HG02884 (cell line): ENCODE measurements at regions not wholly inside any gene's neighbourhood (a gene's known extent, or its start where the extent isn't known, plus 50 kb on each side); places are given as distances from the start of the nearest gene placed in this dataset.

Experiments used
- ATAC-seq: cut with Tn5 transposase; IDR thresholded peaks from one replicate; pipeline ENCODE4 v1.9.1; 2021; ENCODE audit warnings: mild to moderate bottlenecking, moderate library complexity; ENCODE audit not compliant: unreplicated experiment

DNA sequence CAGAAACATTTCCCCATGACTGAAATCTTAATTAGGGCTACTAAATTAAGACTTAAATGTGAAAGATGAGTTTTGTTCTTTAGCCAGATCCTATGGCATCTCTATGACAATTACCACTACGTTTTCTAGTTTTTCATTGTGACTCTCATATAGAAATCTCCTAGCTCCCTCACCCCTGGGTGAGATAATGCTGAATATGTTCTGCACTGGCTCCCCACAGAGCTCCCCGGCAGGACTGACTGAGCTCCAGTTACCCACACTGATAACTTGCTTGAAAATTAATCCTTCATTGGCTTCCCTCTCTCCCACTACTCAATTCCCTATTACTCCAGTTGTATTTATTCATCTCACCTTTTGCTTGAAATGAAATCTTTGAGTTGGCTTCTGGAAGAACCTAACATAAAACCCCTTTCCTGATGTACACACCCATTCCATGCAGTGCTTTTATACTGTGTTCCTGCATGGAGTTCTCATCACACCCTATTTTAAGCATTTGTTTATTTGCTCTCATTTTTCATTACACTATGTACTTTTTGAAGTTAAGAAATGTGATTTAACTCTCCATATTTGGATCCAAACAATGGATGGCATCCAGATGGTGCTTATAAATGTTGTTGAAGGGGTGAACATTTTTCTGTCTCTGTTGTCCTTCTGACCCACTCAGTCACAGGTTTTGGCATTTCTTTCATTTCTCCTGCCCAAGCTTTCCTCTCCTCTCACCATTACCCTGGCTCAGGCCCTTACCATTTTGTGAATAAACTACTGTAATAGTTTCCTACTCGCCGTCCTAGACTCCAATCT lies 623.4 kb downstream of the SPRY1 start:
- no peak for ATAC-seq

DNA sequence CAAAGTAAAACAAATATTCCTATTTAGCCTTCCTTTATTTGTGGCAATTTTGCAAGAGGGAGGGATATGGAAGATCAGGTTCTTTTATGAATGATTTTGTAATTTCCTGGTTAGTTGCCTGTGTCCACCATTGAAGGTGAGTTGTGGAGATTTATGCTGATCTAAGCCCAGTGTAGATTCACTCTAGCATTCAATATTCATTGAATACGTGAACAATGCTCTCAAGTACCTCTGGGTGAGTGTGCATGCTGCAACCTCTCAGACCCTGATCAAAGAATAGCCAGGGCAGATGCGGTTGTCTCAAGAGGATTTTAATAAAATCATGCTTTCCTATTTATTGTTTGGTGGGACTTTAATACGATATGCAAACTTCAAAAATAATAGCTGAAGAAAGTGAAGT lies 628.4 kb downstream of the SPRY1 start:
- no peak for ATAC-seq

- ATAC-seq, result no peak
These were observed 628.8 kb downstream of the SPRY1 start for GRCh38 chr4:124025428-124025827.

DNA sequence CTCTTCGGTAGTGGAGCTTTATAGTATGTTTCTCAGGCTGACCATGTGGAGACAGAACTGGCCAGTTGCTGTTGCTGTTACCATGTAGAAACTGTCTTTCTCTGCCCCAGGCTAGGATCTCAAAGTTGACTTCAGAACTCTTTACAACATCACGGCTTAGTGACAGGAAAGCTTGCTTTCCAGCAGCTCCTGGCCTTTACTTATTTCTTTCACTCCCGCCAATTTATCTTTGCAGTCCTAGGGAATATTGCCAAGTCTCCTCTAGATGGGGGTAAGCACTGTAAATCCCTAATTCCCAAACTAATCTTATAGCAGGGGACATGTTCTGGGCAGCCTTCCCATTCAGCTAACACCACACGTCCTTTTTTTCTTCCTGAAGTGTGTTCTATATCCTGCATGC lies 631.6 kb downstream of the SPRY1 start:
- no peak for ATAC-seq

- no peak for ATAC-seq
These were observed 633.6 kb downstream of the SPRY1 start for GRCh38 chr4:124030147-124030546.

DNA sequence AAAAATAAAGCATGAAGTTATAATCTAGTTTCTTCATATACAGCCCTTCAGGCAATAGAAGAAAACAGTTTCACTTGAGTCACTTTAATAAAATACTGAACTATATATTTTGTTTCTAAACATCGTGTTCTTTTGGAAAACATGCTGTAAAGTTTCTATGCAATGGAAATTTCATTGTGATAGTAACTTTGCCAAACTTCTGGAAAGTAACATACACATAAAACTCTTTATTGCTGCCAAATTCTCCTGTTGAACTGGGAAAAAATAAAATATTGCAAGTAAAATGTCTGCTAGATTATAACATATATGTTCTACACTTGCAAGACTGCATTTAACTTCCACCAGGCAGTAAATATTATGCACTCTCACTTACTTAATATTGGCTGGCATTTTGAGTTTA lies 635.4 kb downstream of the SPRY1 start:
- no peak for ATAC-seq

- no peak for ATAC-seq
These were observed 638.9 kb downstream of the SPRY1 start for GRCh38 chr4:124035364-124036041.

DNA sequence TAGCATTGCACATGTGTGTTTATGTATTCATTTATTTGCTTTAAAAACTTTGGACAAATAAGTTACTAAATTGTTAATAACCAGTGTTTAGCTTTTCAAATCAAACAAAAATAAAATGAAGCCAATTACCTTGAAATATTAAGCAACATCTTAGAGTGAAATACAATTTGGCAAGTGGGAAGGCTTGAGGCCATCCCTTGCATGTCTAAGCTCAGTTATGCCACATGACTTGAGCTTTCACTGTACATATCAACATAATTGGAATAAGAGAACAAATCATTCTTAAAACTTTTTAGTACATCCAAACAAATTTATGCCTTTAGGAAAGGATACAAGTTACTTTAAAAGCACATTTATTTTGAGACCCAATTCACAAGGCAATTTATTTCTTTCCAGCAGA lies 640.6 kb downstream of the SPRY1 start:
- ATAC-seq, result no peak

DNA sequence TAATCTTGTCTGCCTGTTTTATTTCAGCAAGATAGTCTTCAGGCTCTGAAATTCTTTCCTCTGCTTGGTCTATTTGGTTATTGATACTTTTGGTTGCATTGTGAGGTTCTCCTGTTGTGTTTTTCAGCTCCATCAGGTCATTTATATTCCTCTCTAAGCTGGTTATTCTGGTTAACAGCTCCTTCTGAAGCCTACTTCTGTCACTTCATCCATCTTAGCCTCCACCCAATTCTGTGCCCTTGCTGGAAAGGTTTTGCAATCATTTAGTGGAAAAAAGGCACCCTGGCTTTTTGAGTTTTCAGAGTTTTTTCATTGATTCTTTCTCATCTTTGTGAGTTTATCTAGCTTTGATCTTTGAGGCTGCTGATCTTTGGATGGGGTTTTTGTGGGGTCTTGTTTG lies 647.7 kb downstream of the SPRY1 start:
- no peak for ATAC-seq

DNA sequence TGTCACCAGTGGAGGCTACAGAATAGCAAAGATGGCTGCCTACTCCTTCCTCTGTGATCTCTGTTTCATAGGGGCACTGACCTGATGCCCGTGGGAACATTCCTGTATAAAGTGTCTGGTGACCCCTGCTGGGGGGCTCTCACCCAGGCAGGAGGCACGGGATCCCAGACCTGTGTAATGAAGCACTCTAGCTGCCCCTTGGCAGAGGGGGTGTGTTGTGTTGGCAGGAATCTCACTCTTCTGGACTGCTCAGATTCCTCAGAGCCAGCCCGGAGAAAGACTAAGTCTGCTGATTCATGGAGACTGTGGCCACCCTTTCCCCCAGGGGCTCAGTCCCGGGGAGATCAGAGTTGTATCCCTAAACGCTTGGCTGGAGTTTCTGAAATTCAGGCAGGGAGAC lies 648.3 kb downstream of the SPRY1 start:
- no peak for ATAC-seq

GRCh38 chr4:124046190-124046589 lies 649.6 kb downstream of the SPRY1 start:
- ATAC-seq, result no peak

- ATAC-seq, result no peak
These were observed 657.4 kb downstream of the SPRY1 start for GRCh38 chr4:124053872-124054538.

DNA sequence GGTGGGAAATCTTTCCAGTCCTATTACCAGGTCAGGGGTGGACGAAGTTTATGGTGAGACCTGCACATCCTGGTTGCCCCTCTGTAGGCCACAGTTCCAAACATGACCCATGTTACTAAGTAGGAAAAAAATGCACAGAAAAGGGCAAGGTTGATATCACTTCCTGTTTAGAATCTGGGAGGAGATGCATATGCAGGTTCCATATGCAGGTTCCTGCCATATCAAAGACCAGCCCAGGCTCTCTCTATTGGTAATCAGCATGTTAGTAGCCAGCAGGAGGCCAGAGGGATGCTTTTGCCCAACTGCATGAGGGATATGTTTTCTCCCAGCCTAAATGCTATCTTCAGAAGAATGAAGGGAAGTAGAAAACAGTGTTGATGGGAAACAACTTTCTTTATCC lies 657.2 kb downstream of the ANKRD50 start:
- ATAC-seq, result no peak

DNA sequence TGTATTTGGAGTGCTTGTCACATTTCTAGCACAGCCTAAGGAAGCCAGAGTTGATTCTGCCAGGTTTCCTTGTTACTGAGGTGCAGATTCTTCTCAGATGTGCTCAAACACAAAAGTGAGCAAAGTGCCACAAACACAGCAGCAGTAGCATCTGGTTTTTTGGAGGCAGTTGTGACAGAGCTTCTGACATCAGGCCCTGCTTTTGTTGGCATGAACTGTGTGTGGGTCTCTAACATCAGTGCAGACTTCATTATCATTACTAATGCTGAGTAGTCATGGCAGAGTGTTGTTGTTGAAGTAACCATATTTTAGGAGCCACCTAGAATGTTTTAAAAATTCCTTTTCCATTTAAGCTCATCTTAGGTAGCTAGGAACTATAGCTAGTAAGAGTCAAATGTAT lies 656.6 kb downstream of the ANKRD50 start:
- ATAC-seq, result no peak

DNA sequence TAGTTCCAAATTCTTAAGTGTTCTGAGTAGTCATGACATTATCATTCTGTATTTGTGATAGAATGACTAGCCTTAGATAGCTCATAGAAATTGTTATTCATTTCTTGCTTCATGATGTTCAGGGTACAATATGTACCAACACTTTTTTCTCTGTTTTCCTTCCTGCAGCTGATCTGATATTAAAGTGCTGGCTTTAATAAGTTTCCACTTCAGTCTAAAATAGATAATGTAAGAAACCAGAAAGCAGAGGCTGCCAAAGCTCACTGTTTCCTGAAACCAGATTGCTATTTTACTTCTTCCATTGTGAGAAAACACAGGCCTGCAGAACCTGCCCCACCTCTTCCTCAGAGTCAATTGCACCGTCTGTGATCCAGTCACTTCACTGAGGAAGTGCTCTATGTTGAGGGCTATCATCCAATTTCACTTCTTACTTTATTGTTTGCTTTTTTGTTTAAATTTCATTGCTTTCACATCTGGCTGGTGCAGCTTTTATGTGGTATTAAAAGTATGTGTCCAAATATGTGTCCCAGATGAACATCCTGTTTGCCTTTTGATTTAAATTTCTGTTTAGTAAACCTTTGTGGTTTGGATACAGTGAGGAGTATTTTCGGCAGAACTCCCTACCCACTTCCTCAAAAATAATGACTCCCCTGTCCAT lies 652.1 kb downstream of the ANKRD50 start:
- ATAC-seq, result peak; percentile 62

DNA sequence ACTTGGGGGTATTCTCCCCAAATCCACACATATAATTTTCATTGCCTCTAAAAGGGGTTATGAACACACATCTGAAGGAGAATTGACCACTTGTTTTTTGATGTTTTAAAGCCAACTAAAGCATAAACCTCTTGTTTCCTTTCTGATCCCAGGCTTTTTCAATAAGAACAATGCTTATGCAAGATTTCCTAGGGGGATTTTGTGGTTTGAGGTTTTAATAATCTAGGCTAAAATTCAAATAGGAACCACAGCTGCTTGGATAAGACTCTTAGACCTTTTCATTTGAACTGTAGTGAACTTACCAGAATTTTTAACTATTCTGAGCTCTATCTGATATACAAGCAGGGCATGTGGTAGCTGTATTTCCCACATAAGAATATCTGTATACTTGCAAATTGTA lies 651.1 kb downstream of the ANKRD50 start:
- no peak for ATAC-seq

- no peak for ATAC-seq
These were observed 647.1 kb downstream of the ANKRD50 start for GRCh38 chr4:124065422-124065821.

- ATAC-seq, result no peak
These were observed 646.6 kb downstream of the ANKRD50 start for GRCh38 chr4:124065936-124066335.

DNA sequence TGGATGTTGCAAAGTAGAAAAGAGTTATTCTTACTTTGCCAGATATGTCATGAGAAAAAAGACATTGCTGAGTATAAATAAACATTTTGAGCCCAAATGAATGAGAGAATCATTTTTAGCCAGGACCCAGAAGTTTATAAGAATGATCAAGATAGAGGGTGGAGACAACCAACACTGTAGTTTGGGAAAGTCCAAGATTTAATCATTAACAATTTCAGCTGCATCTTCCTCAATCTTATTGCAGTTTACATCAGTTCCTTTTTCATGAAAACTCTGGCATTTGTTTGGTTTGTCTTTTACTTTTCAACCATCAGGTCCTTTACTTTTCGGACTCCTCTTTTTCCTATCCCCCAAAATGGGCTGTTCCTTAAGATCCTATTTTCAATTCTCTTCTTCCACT lies 645.9 kb downstream of the ANKRD50 start:
- no peak for ATAC-seq

DNA sequence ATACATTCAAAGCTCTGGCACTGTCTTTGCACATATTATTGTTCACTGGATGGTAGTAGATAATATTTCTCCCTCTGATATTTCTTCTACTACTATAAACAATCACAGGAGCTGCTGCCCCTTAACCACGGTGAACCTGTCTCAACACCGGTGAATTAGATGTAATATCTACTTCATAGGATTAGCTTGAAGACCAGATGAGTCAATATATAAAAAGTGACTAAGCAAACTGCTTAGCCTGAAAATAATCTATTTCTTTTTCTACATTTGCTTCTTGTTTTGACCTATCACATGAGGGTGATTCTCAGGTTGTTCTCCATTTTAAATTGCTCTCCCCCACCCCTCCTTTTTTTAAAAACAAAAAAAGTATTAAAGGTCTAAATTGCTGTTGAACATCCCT lies 645.5 kb downstream of the ANKRD50 start:
- no peak for ATAC-seq

GRCh38 chr4:124070688-124071484 lies 641.6 kb downstream of the ANKRD50 start:
- ATAC-seq, result no peak
